C4-2B (cell line): ENCODE measurements at regions not wholly inside any gene's neighbourhood (a gene's known extent, or its start where the extent isn't known, plus 50 kb on each side); places are given as distances from the start of the nearest gene placed in this dataset.

Source experiments
- CTCF ChIP-seq: fragments of 450-650 bp; conservative IDR thresholded peaks from 2 replicates; pipeline ENCODE4 v1.5.1; 2017; ENCODE audit warnings: mild to moderate bottlenecking
- ZFX ChIP-seq: fragments of 450-650 bp; IDR thresholded peaks from 2 replicates; pipeline ENCODE4 v1.6.1; 2017

- no peak for TF ChIP-seq CTCF
- TF ChIP-seq ZFX, result no peak
These were observed 191.3 kb upstream of the ZNF385D start for GRCh38 chr3:21942328-21942727.
